K562 (cell line): ENCODE measurements at regions not wholly inside any gene's neighbourhood (a gene's known extent, or its start where the extent isn't known, plus 50 kb on each side); places are given as distances from the start of the nearest gene placed in this dataset.

Source experiments
- ATAC-seq: fragments of 200-7000 bp; cut with Tn5 transposase; 3 replicates; pipeline ENCODE4 v1.9.1; 2020; ENCODE audit warnings: moderate library complexity
- BruUV-seq: library from RNA; stranded (reverse); fragments of 400-500 nt; replicated peaks from 2 replicates; lab custom pipeline; 2021; lab: Mats Ljungman, UMichigan
- CTCF ChIA-PET: fragments of 300-600 bp; formaldehyde crosslinking; extraction: SDS; loops from one replicate; lab custom pipeline; 2021; ENCODE audit warnings: low intra/inter-chr PET ratio; lab: Yijun Ruan, JAX
- POLR2A ChIA-PET: fragments of 300-600, 350-650 bp; sonication (Branson Sonifier 250); formaldehyde crosslinking; extraction: SDS; loops from one replicate; lab custom pipeline; 2021; ENCODE audit warnings: antibody characterized with exemption, inconsistent platforms; lab: Yijun Ruan, JAX
- DNase-seq, 4 experiments: peaks; one replicate each; pipeline versions ENCODE4 v3.0.0 to v3.0.0-alpha.2; 2011 to 2018; ENCODE audit warnings: low spot score in 3 of 4, mixed read lengths in 3 of 4; ENCODE audit errors: extremely low read depth in 1 of 4
- FAIRE-seq: peaks from 2 replicates; lab custom pipeline; 2011; peaks lifted over from hg19 to GRCh38; lab: Jason Lieb, UNC
- H2AFZ ChIP-seq: 2 replicates; pipeline ENCODE4 v1.6.0; 2011; ENCODE audit warnings: low read depth, low read length, control low read depth, inconsistent platforms
- H3K27ac ChIP-seq: fragments of 200-600 bp; 3 replicates; pipeline ENCODE4 v1.8.0; 2011; ENCODE audit warnings: low read depth, mild to moderate bottlenecking, control low read depth, inconsistent platforms, low read length, moderate library complexity, mixed read lengths; ENCODE audit errors: extremely low read depth
- H3K27me3 ChIP-seq, 2 experiments: fragments of 300-600 bp in 1 of 2; 2 replicates in 1 of 2; 3 replicates in 1 of 2; pipeline versions ENCODE4 v1.6.0 to v1.8.0; 2011; ENCODE audit warnings: inconsistent platforms in 2 of 2, low read length in 2 of 2, mild to moderate bottlenecking in 1 of 2, mixed read lengths in 1 of 2, moderate library complexity in 1 of 2; ENCODE audit not compliant: control insufficient read depth in 2 of 2, insufficient read depth in 2 of 2
- H3K36me3 ChIP-seq: fragments of 300-600 bp; 3 replicates; pipeline ENCODE4 v1.8.0; 2011; ENCODE audit warnings: mild to moderate bottlenecking, low read length, inconsistent platforms; ENCODE audit not compliant: control insufficient read depth, insufficient read depth
- H3K4me1 ChIP-seq, 2 experiments: fragments of 200-600 bp in 1 of 2; replicated peaks in 1 of 2; 2 replicates in 1 of 2; 3 replicates in 1 of 2; pipeline versions ENCODE4 v1.5.1 to v1.8.0; 2011; ENCODE audit warnings: inconsistent platforms in 2 of 2, low read length in 2 of 2, mild to moderate bottlenecking in 1 of 2, mixed read lengths in 1 of 2, moderate library complexity in 1 of 2; ENCODE audit not compliant: control insufficient read depth in 2 of 2, insufficient read depth in 2 of 2
- H3K4me2 ChIP-seq: 2 replicates; pipeline ENCODE4 v1.6.1; 2011; ENCODE audit warnings: low read length, control low read depth, inconsistent platforms, mixed read lengths; ENCODE audit not compliant: insufficient read depth
- H3K4me3 ChIP-seq: fragments of 200-600 bp; sonication (generic), shearing (Covaris generic); 2 replicates; pipeline ENCODE4 v1.5.1; 2016; ENCODE audit warnings: control low read depth, inconsistent platforms
- H3K79me2 ChIP-seq: fragments of 200-600 bp; 3 replicates; pipeline ENCODE4 v1.8.0; 2011; ENCODE audit warnings: low read length, inconsistent platforms; ENCODE audit not compliant: control insufficient read depth, insufficient read depth
- H3K9ac ChIP-seq, 2 experiments: 2 replicates each; pipeline versions ENCODE4 v1.6.0 to v1.6.1; 2011; ENCODE audit warnings: low read depth in 2 of 2, low read length in 2 of 2, control low read depth in 1 of 2, inconsistent platforms in 1 of 2, mild to moderate bottlenecking in 1 of 2, mixed read lengths in 1 of 2; ENCODE audit not compliant: insufficient read depth in 1 of 2
- H3K9me1 ChIP-seq: one replicate; pipeline ENCODE4 v1.6.0; 2011; ENCODE audit warnings: inconsistent platforms, mild to moderate bottlenecking, low read length, moderate library complexity; ENCODE audit not compliant: control insufficient read depth, insufficient read depth
- H3K9me3 ChIP-seq: replicated peaks from 2 replicates; pipeline ENCODE4 v1.5.1; 2011; ENCODE audit warnings: low read depth, low read length, inconsistent platforms; ENCODE audit not compliant: control insufficient read depth, insufficient read depth
- H4K20me1 ChIP-seq: replicated peaks from 2 replicates; pipeline ENCODE4 v1.6.1; 2011; ENCODE audit warnings: low read length, inconsistent platforms, mixed read lengths; ENCODE audit not compliant: control insufficient read depth, insufficient read depth
- BDP1 ChIP-seq: IDR thresholded peaks from 3 replicates; pipeline ENCODE4 v1.6.1; 2011; ENCODE audit not compliant: insufficient read length, insufficient read depth
- CBFA2T3 ChIP-seq: fragments of 450-650 bp; IDR thresholded peaks from 2 replicates; pipeline ENCODE4 v1.6.1; 2017
- CEBPB ChIP-seq: fragments of 450-650 bp; IDR thresholded peaks from 2 replicates; pipeline ENCODE4 v1.6.1; 2016; ENCODE audit warnings: missing genetic modification characterization, missing compliant biosample characterization
- GATA2 ChIP-seq: sonication (generic); formaldehyde crosslinking; IDR thresholded peaks from 2 replicates; pipeline ENCODE4 v1.4.0; 2020; ENCODE audit warnings: mild to moderate bottlenecking, missing genetic modification reagents
- GTF3C2 ChIP-seq: IDR thresholded peaks from 3 replicates; pipeline ENCODE4 v1.6.1; 2011; ENCODE audit warnings: borderline replicate concordance, mild to moderate bottlenecking, moderate library complexity; ENCODE audit not compliant: insufficient read length; ENCODE audit errors: extremely low read depth
- ILF3 ChIP-seq: fragments of 450-650 bp; IDR thresholded peaks from 2 replicates; pipeline ENCODE4 v1.6.1; 2018; ENCODE audit warnings: antibody characterized with exemption, mild to moderate bottlenecking, moderate library complexity, borderline replicate concordance
- TAF9B ChIP-seq: fragments of 450-650 bp; IDR thresholded peaks from 2 replicates; pipeline ENCODE4 v1.6.1; 2018; ENCODE audit warnings: mild to moderate bottlenecking; ENCODE audit not compliant: partially characterized antibody
- ZNF699 ChIP-seq: fragments of 250-450 bp; sonication (Bioruptor Pico); IDR thresholded peaks from 2 replicates; pipeline ENCODE4 v1.8.0; 2021; ENCODE audit warnings: mild to moderate bottlenecking, moderate library complexity; ENCODE audit not compliant: insufficient replicate concordance
- WGBS: fragments of 100-300 bp; shearing (Covaris generic); methylation state at CpG from one replicate; pipeline ENCODE4 v1.1.6; 2016; ENCODE audit warnings: low coverage, mixed read lengths; ENCODE audit not compliant: insufficient coverage; ENCODE audit errors: missing lambda C conversion rate; 5-methylcytosine and 5-hydroxymethylcytosine counted together
- in situ Hi-C: fragments of 300-500 bp; cut with MboI; formaldehyde crosslinking; loops from 4 replicates; pipeline ENCODE4 v1.15.0; 2018; ENCODE audit warnings: inconsistent platforms, mixed read lengths
- intact Hi-C: fragments of 100-400 bp; cut with micrococcal nuclease; formaldehyde crosslinking; loops from 2 replicates; pipeline ENCODE4 v1.14.2; 2022

- in situ Hi-C loops (no loop called here), intact Hi-C loops (no loop called here)
- POLR2A ChIA-PET, result interaction anchor here (0.7 kb wide), 1 partner anchor 114 kb away, joined by 3 read pairs; no protein-coding TSS in a partner anchor
- TF ChIP-seq CBFA2T3, result no peak
- no peak for TF ChIP-seq CEBPB (tag)
- no peak for TF ChIP-seq GATA2 (CRISPR knock-in tag)
- no peak for TF ChIP-seq ZNF699 (CRISPR knock-in tag)
- no peak for TF ChIP-seq GTF3C2
- TF ChIP-seq TAF9B, result no peak
- no peak for TF ChIP-seq ILF3
- no peak for TF ChIP-seq BDP1
- CTCF ChIA-PET, result no interaction called here
- H3K27me3 ChIP-seq, result peaks cover 0 to 27% of the 10 kb centered on the region in 2 experiments; a peak in 1 of 5 replicates
- H3K4me2 ChIP-seq, result no peak overlapping the region
- FAIRE-seq (no peak), DNase-seq (no peak), ATAC-seq (no peak)
- no peaks in the 10 kb centered on the region for H3K79me2 ChIP-seq
- WGBS, result 4% methylated on average over 4 of the region's 4 CpGs
- H3K4me1 ChIP-seq, result no peaks in the 10 kb centered on the region
- 0 out of 2 replicates have a peak, but pooled peaks cover 4% of the 10 kb centered on the region for H4K20me1 ChIP-seq
- H3K27ac ChIP-seq, result no peak overlapping the region
- H3K36me3 ChIP-seq, result no peaks in the 10 kb centered on the region
- H3K9me3 ChIP-seq, result no peaks in the 10 kb centered on the region
- H3K4me3 ChIP-seq, result no peak overlapping the region
- BruUV-seq, result no TSS peak
- H3K9ac ChIP-seq, result no peak overlapping the region
- H3K9me1 ChIP-seq, result no peaks in the 10 kb centered on the region
- H2AFZ ChIP-seq, result no peak overlapping the region
Measured at GRCh38 chr22:49268924-49269323, 558.7 kb downstream of the BRD1 start.
